Left hindlimb (tissue), 1 donor: ENCODE measurements at regions not wholly inside any gene's neighbourhood (a gene's known extent, or its start where the extent isn't known, plus 50 kb on each side); places are given as distances from the start of the nearest gene placed in this dataset.

Source experiments
- DNase-seq: peaks from one replicate; pipeline ENCODE4 v3.0.0-alpha.2; 2018

- DNase-seq: no peak
Measured at GRCh38 chr1:8078176-8078671, 52.1 kb upstream of the ERRFI1 start.

GRCh38 chr1:8077602-8078001, 51.5 kb upstream of the ERRFI1 start:
- no peak for DNase-seq

GRCh38 chr1:8077120-8077573, 51.0 kb upstream of the ERRFI1 start:
- DNase-seq: peak; percentile 64

- no peak for DNase-seq
Measured at GRCh38 chr1:8076176-8076575, 50.1 kb upstream of the ERRFI1 start.
